GM04504 (cell line): ENCODE measurements at regions not wholly inside any gene's neighbourhood (a gene's known extent, or its start where the extent isn't known, plus 50 kb on each side); places are given as distances from the start of the nearest gene placed in this dataset.
"Not testable (repeated sequence)": the region's sequence is repeated elsewhere in the genome, so short reads cannot be mapped to it uniquely, and the experiment has no call there.

Experiments used
- DNase-seq: peaks from one replicate; pipeline ENCODE4 v3.0.0-alpha.2; 2012; ENCODE audit warnings: low read depth

GRCh38 chr9:714675-715074, 126.8 kb upstream of the DMRT1 start:
- DNase-seq = no peak

- DNase-seq = no peak
Observed at GRCh38 chr9:715300-715699, 126.2 kb upstream of the DMRT1 start.

- DNase-seq = no peak
Observed at GRCh38 chr9:715743-716400, 125.6 kb upstream of the DMRT1 start.

GRCh38 chr9:717722-718121, 123.8 kb upstream of the DMRT1 start:
- no peak for DNase-seq

GRCh38 chr9:720239-720881, 121.1 kb upstream of the DMRT1 start:
- no peak for DNase-seq

GRCh38 chr9:722388-722980, 119.0 kb upstream of the DMRT1 start:
- DNase-seq = no peak

GRCh38 chr9:724461-724860, 117.0 kb upstream of the DMRT1 start:
- DNase-seq = not testable (repeated sequence)

GRCh38 chr9:726005-726404, 115.5 kb upstream of the DMRT1 start:
- DNase-seq = no peak

GRCh38 chr9:727767-728166, 113.7 kb upstream of the DMRT1 start:
- no peak for DNase-seq

- no peak for DNase-seq
Observed at GRCh38 chr9:728535-728934, 113.0 kb upstream of the DMRT1 start.

GRCh38 chr9:731474-731873, 110.0 kb upstream of the DMRT1 start:
- DNase-seq = no peak

- peak; percentile 87 for DNase-seq
Observed at GRCh38 chr9:734831-735511, 106.5 kb upstream of the DMRT1 start.

- no peak for DNase-seq
Observed at GRCh38 chr9:737400-738120, 103.9 kb upstream of the DMRT1 start.

GRCh38 chr9:738209-738915, 103.1 kb upstream of the DMRT1 start:
- DNase-seq = peak; percentile 91

- DNase-seq = no peak
Observed at GRCh38 chr9:739362-739761, 102.1 kb upstream of the DMRT1 start.

GRCh38 chr9:740221-740620, 101.3 kb upstream of the DMRT1 start:
- DNase-seq = no peak

GRCh38 chr9:742104-742503, 99.4 kb upstream of the DMRT1 start:
- DNase-seq = no peak

- DNase-seq = no peak
Observed at GRCh38 chr9:742914-743589, 98.4 kb upstream of the DMRT1 start.

GRCh38 chr9:744046-744712, 97.3 kb upstream of the DMRT1 start:
- no peak for DNase-seq

- DNase-seq = no peak
Observed at GRCh38 chr9:744790-745484, 96.6 kb upstream of the DMRT1 start.
